ENCODE measurements at regions not wholly inside any gene's neighbourhood (a gene's known extent, or its start where the extent isn't known, plus 50 kb on each side); places are given as distances from the start of the nearest gene placed in this dataset.

- Histone ChIP-seq H3K4me3 (no peak overlapping the region), H2AFZ (no peak overlapping the region), H3K9me2 (ENCODE audit: insufficient read depth) (no peaks in the 10 kb centered on the region), H3F3A (replicated peaks; ENCODE audit: low read depth) (no peaks in the 10 kb centered on the region), H3K36me3 (ENCODE audit: insufficient read depth) (no peaks in the 10 kb centered on the region), H4K20me1 (replicated peaks; ENCODE audit: insufficient read depth) (no peaks in the 10 kb centered on the region), H3K4me1 (ENCODE audit: insufficient read depth) (no peaks in the 10 kb centered on the region), H3K79me2 (replicated peaks; ENCODE audit: insufficient read depth) (no peaks in the 10 kb centered on the region), H3K4me2 (no peak overlapping the region), H3K27ac (ENCODE audit: low read depth) (no peak overlapping the region), H3K27me3 (ENCODE audit: insufficient read depth) (no peaks in the 10 kb centered on the region)
- Mint-ChIP-seq H3K36me3 (ENCODE audit: low read depth) (no peaks in the 10 kb centered on the region), H3K4me1 (no peaks in the 10 kb centered on the region), H3K4me3 (no peak overlapping the region), H3K27ac (no peak overlapping the region), H3K27me3 (ENCODE audit: insufficient read depth, low read depth, poor library complexity) (peaks cover 3% of the 10 kb centered on the region), H3K9me3 (no peaks in the 10 kb centered on the region)
- DNase-seq (ENCODE audit: low spot score) (peak; percentile 4), ATAC-seq (no peak)
- TF ChIP-seq, protein P1, sequence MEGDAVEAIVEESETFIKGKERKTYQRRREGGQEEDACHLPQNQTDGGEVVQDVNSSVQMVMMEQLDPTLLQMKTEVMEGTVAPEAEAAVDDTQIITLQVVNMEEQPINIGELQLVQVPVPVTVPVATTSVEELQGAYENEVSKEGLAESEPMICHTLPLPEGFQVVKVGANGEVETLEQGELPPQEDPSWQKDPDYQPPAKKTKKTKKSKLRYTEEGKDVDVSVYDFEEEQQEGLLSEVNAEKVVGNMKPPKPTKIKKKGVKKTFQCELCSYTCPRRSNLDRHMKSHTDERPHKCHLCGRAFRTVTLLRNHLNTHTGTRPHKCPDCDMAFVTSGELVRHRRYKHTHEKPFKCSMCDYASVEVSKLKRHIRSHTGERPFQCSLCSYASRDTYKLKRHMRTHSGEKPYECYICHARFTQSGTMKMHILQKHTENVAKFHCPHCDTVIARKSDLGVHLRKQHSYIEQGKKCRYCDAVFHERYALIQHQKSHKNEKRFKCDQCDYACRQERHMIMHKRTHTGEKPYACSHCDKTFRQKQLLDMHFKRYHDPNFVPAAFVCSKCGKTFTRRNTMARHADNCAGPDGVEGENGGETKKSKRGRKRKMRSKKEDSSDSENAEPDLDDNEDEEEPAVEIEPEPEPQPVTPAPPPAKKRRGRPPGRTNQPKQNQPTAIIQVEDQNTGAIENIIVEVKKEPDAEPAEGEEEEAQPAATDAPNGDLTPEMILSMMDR (conservative IDR thresholded peaks at IDR 0.05; ENCODE audit: low read depth in 2 of 2), result peak in 1 of 2 experiments; percentile 21; a peak in 2 of 4 replicates
- no peak for TF ChIP-seq EZH2 (IDR thresholded peaks at IDR 0.05; ENCODE audit: low read depth, unreplicated experiment)
- TF ChIP-seq, protein P2, sequence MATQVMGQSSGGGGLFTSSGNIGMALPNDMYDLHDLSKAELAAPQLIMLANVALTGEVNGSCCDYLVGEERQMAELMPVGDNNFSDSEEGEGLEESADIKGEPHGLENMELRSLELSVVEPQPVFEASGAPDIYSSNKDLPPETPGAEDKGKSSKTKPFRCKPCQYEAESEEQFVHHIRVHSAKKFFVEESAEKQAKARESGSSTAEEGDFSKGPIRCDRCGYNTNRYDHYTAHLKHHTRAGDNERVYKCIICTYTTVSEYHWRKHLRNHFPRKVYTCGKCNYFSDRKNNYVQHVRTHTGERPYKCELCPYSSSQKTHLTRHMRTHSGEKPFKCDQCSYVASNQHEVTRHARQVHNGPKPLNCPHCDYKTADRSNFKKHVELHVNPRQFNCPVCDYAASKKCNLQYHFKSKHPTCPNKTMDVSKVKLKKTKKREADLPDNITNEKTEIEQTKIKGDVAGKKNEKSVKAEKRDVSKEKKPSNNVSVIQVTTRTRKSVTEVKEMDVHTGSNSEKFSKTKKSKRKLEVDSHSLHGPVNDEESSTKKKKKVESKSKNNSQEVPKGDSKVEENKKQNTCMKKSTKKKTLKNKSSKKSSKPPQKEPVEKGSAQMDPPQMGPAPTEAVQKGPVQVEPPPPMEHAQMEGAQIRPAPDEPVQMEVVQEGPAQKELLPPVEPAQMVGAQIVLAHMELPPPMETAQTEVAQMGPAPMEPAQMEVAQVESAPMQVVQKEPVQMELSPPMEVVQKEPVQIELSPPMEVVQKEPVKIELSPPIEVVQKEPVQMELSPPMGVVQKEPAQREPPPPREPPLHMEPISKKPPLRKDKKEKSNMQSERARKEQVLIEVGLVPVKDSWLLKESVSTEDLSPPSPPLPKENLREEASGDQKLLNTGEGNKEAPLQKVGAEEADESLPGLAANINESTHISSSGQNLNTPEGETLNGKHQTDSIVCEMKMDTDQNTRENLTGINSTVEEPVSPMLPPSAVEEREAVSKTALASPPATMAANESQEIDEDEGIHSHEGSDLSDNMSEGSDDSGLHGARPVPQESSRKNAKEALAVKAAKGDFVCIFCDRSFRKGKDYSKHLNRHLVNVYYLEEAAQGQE (IDR thresholded peaks at IDR 0.05; ENCODE audit: unreplicated experiment), result no peak
Measured at GRCh38 chrX:36856849-36857248, 151.3 kb upstream of the FAM47C start.

DNA sequence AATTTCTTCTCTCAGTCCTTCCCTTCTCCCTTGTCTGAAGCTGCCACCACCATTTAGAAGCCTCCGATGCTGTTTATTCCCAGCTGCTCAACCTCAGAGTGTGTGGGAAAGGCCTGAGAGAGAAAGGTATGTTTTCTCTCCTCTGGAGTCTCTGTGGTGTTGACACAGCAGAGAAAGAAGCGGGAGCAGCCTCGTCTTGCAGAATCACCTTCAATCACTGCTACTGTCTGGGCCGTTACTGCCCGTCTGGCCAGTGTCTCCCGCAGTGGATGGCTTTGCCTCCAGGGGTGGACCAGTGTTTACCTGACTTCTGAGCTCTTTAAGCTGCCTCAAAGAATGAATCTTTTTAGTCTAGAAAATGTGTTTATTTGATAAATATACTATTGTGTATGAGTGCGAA lies 148.9 kb upstream of the FAM47C start:
- Histone ChIP-seq H4K20me1 (replicated peaks; ENCODE audit: insufficient read depth) (no peaks in the 10 kb centered on the region), H3K4me3 (no peak overlapping the region), H3K9me2 (ENCODE audit: insufficient read depth) (no peaks in the 10 kb centered on the region), H3K4me2 (no peak overlapping the region), H3K27ac (ENCODE audit: low read depth) (no peak overlapping the region), H3F3A (replicated peaks; ENCODE audit: low read depth) (no peaks in the 10 kb centered on the region), H3K79me2 (replicated peaks; ENCODE audit: insufficient read depth) (no peaks in the 10 kb centered on the region), H3K4me1 (ENCODE audit: insufficient read depth) (no peaks in the 10 kb centered on the region), H3K27me3 (ENCODE audit: insufficient read depth) (no peaks in the 10 kb centered on the region), H2AFZ (no peak overlapping the region), H3K36me3 (ENCODE audit: insufficient read depth) (no peaks in the 10 kb centered on the region)
- DNase-seq (ENCODE audit: low spot score) (no peak), ATAC-seq (no peak)
- Mint-ChIP-seq H3K4me1 (no peaks in the 10 kb centered on the region), H3K9me3 (no peaks in the 10 kb centered on the region), H3K4me3 (no peak overlapping the region), H3K36me3 (ENCODE audit: low read depth) (no peaks in the 10 kb centered on the region), H3K27me3 (ENCODE audit: insufficient read depth, low read depth, poor library complexity) (peaks cover 4% of the 10 kb centered on the region), H3K27ac (no peak overlapping the region)
- TF ChIP-seq, protein P2 (IDR thresholded peaks at IDR 0.05; ENCODE audit: unreplicated experiment), result no peak
- no peak for TF ChIP-seq EZH2phosphoT487 (IDR thresholded peaks at IDR 0.05; ENCODE audit: unreplicated experiment)
- no peak for TF ChIP-seq EZH2 (IDR thresholded peaks at IDR 0.05; ENCODE audit: low read depth, unreplicated experiment)
- no peak for TF ChIP-seq ZNF331 (CRISPR knock-in tag; IDR thresholded peaks at IDR 0.05; ENCODE audit: low read depth)
- TF ChIP-seq STAT1 (IDR thresholded peaks at IDR 0.05; ENCODE audit: unreplicated experiment), result no peak
- TF ChIP-seq CREB1 (CRISPR knock-in tag; IDR thresholded peaks at IDR 0.05; ENCODE audit: low read depth), result no peak
- TF ChIP-seq JUNB (IDR thresholded peaks at IDR 0.05; ENCODE audit: unreplicated experiment), result no peak
- TF ChIP-seq POLR2AphosphoS5 (IDR thresholded peaks at IDR 0.05; ENCODE audit: low read depth), result no peak
